B cell (primary cell): ENCODE measurements at regions not wholly inside any gene's neighbourhood (a gene's known extent, or its start where the extent isn't known, plus 50 kb on each side); places are given as distances from the start of the nearest gene placed in this dataset.

Source experiments
- ATAC-seq: fragments of 200-7000 bp; cut with Tn5 transposase; one replicate; pipeline ENCODE4 v1.10.0; 2021; ENCODE audit warnings: low read depth, mild to moderate bottlenecking, moderate number of reproducible peaks, moderate library complexity
- CTCF ChIA-PET: fragments of 350-600 bp; sonication (Branson Sonifier 250); formaldehyde crosslinking; loops from one replicate; lab custom pipeline; 2021; ENCODE audit warnings: antibody characterized with exemption, inconsistent platforms; lab: Charles Lee
- POLR2A ChIA-PET: fragments of 350-600 bp; sonication (Branson Sonifier 250); formaldehyde crosslinking; loops from one replicate; lab custom pipeline; 2021; ENCODE audit warnings: antibody characterized with exemption; lab: Charles Lee
- DNase-seq: peaks from one replicate; pipeline ENCODE4 v3.0.0; 2013
- H2AFZ ChIP-seq: 2 replicates; pipeline ENCODE4 v1.6.1; 2012; ENCODE audit warnings: mild to moderate bottlenecking, low read depth, low read length; ENCODE audit not compliant: insufficient read depth, poor library complexity, severe bottlenecking
- H3K27ac ChIP-seq, 2 donors: 1 replicate in 1 of 2; 2 replicates in 1 of 2; pipeline ENCODE4 v1.5.1; 2012 to 2013; ENCODE audit warnings: low read length in 2 of 2, mild to moderate bottlenecking in 2 of 2, moderate library complexity in 1 of 2
- H3K27me3 ChIP-seq, 4 experiments: fragments of 200-600 bp in 1 of 4; sonication (generic) in 1 of 4; replicated peaks in 1 of 4; 1 replicate in 2 of 4; 2 replicates in 2 of 4; pipeline versions ENCODE4 v1.6.1 to v1.7.0; 2013 to 2016; ENCODE audit warnings: low read length in 3 of 4, mild to moderate bottlenecking in 2 of 4, mixed read lengths in 1 of 4, moderate library complexity in 1 of 4; ENCODE audit not compliant: insufficient read depth in 4 of 4, control insufficient read depth in 3 of 4; ENCODE audit errors: control extremely low read depth in 1 of 4
- H3K36me3 ChIP-seq, 2 experiments: replicated peaks in 1 of 2; 1 replicate in 1 of 2; 2 replicates in 1 of 2; pipeline versions ENCODE4 v1.6.1 to v1.7.1; 2013; ENCODE audit warnings: low read length in 1 of 2; ENCODE audit not compliant: insufficient read depth in 2 of 2, control insufficient read depth in 1 of 2; ENCODE audit errors: control extremely low read depth in 1 of 2, extremely low read depth in 1 of 2
- H3K4me1 ChIP-seq, 2 donors: fragments of 200-600 bp in 1 of 2; sonication (generic) in 1 of 2; 1 replicate in 1 of 2; 2 replicates in 1 of 2; pipeline versions ENCODE4 v1.5.1 to v1.6.1; 2013 to 2017; ENCODE audit warnings: low read length in 2 of 2; ENCODE audit not compliant: control insufficient read depth in 2 of 2, insufficient read depth in 2 of 2
- H3K4me2 ChIP-seq: replicated peaks from 2 replicates; pipeline ENCODE3; 2012; ENCODE audit warnings: mild to moderate bottlenecking, low read depth, low read length; ENCODE audit not compliant: poor library complexity, severe bottlenecking
- H3K4me3 ChIP-seq, 5 experiments: fragments of 200-600 bp in 1 of 5; sonication (generic) in 1 of 5; 1 replicate in 3 of 5; 2 replicates in 2 of 5; pipeline versions ENCODE4 v1.5.1 to v1.7.0; 2011 to 2016; ENCODE audit warnings: low read length in 4 of 5, mild to moderate bottlenecking in 4 of 5, low read depth in 2 of 5, control low read depth in 1 of 5, moderate library complexity in 1 of 5; ENCODE audit not compliant: insufficient read depth in 1 of 5; ENCODE audit errors: control extremely low read depth in 1 of 5, extremely low read depth in 1 of 5
- H3K79me2 ChIP-seq: fragments of 200-600 bp; sonication (generic); one replicate; pipeline ENCODE4 v1.6.0; 2016; ENCODE audit warnings: low read length; ENCODE audit not compliant: control insufficient read depth, insufficient read depth
- H3K9ac ChIP-seq: fragments of 200-600 bp; sonication (generic); 2 replicates; pipeline ENCODE4 v1.6.1; 2017; ENCODE audit warnings: mild to moderate bottlenecking, low read length, moderate library complexity
- H3K9me3 ChIP-seq, 3 donors: one replicate each; pipeline versions ENCODE4 v1.6.1 to v1.7.1; 2013; ENCODE audit warnings: low read length in 2 of 3; ENCODE audit not compliant: control insufficient read depth in 2 of 3, insufficient read depth in 1 of 3; ENCODE audit errors: control extremely low read depth in 1 of 3
- H4K20me1 ChIP-seq: 2 replicates; pipeline ENCODE4 v1.6.0; 2012; ENCODE audit warnings: mild to moderate bottlenecking, low read length; ENCODE audit not compliant: insufficient read depth, control insufficient read depth, poor library complexity, severe bottlenecking
- H3K27ac Mint-ChIP-seq: one replicate; pipeline ENCODE4 v1.8.0; 2021; ENCODE audit warnings: mixed read lengths
- H3K27me3 Mint-ChIP-seq: one replicate; pipeline ENCODE4 v1.8.0; 2021; ENCODE audit warnings: mixed read lengths
- H3K4me1 Mint-ChIP-seq: one replicate; pipeline ENCODE4 v1.8.0; 2021; ENCODE audit warnings: mixed read lengths
- H3K4me3 Mint-ChIP-seq: one replicate; pipeline ENCODE4 v1.8.0; 2021; ENCODE audit warnings: mixed read lengths
- H3K9me3 Mint-ChIP-seq: one replicate; pipeline ENCODE4 v1.8.0; 2022; ENCODE audit warnings: mixed read lengths; ENCODE audit not compliant: insufficient read depth
- CTCF ChIP-seq: fragments of 200-600 bp; IDR thresholded peaks from one replicate; pipeline ENCODE4 v1.8.0; 2022; ENCODE audit warnings: antibody characterized with exemption, mild to moderate bottlenecking
- EZH2 ChIP-seq: IDR thresholded peaks from 2 replicates; pipeline ENCODE4 v1.6.1; 2012; ENCODE audit warnings: borderline replicate concordance, low read depth, mild to moderate bottlenecking, moderate library complexity, low read length; ENCODE audit not compliant: insufficient read depth, poor library complexity, severe bottlenecking
- WGBS: methylation state at CpG from one replicate; pipeline ENCODE4 v1.1.5; 2013; ENCODE audit warnings: missing lambda C conversion rate; ENCODE audit not compliant: insufficient coverage; 5-methylcytosine and 5-hydroxymethylcytosine counted together
- intact Hi-C: fragments of 100-400 bp; cut with micrococcal nuclease; formaldehyde crosslinking; loops from one replicate; pipeline ENCODE4 v1.10.0; 2022

GRCh38 chr2:7971248-7971647 lies 710.6 kb upstream of the ID2 start:
- no peak overlapping the region for H2AFZ ChIP-seq
- intact Hi-C loops: no loop called here
- H3K4me2 ChIP-seq: no peak overlapping the region
- H3K79me2 ChIP-seq: no peaks in the 10 kb centered on the region
- no peaks in the 10 kb centered on the region for H3K9me3 ChIP-seq
- no peak for DNase-seq
- no CpG with 5 or more reads among the region's 2 CpGs for WGBS
- no peaks in the 10 kb centered on the region for H3K27me3 ChIP-seq
- POLR2A ChIA-PET: no interaction called here
- no peaks in the 10 kb centered on the region for H4K20me1 ChIP-seq
- TF ChIP-seq EZH2 (no peak), CTCF (no peak)
- H3K27ac ChIP-seq: no peak overlapping the region
- H3K4me3 ChIP-seq: no peak overlapping the region
- no peaks in the 10 kb centered on the region for H3K36me3 ChIP-seq
- H3K27ac Mint-ChIP-seq: no peak overlapping the region
- no peak overlapping the region for H3K4me3 Mint-ChIP-seq
- H3K9ac ChIP-seq: no peak overlapping the region
- ATAC-seq: no peak
- no peaks in the 10 kb centered on the region for H3K9me3 Mint-ChIP-seq
- CTCF ChIA-PET: interaction anchor here (1.5 kb wide), 1 partner anchor 10 kb away, joined by 3 read pairs; no protein-coding TSS in a partner anchor
- H3K4me1 Mint-ChIP-seq: no peaks in the 10 kb centered on the region
- H3K4me1 ChIP-seq: no peaks in the 10 kb centered on the region
- H3K27me3 Mint-ChIP-seq: peaks cover 10% of the 10 kb centered on the region

- ATAC-seq (no peak), DNase-seq (no peak)
- no peaks in the 10 kb centered on the region for H4K20me1 ChIP-seq
- no peak overlapping the region for H3K9ac ChIP-seq
- no peak overlapping the region for H3K4me2 ChIP-seq
- ChIA-PET CTCF (interaction anchor here (1.5 kb wide), 1 partner anchor 9 kb away, joined by 3 read pairs; no protein-coding TSS in a partner anchor), POLR2A (no interaction called here)
- no peaks in the 10 kb centered on the region for H3K9me3 ChIP-seq
- no peak overlapping the region for H3K4me3 ChIP-seq
- intact Hi-C loops: no loop called here
- Mint-ChIP-seq H3K27ac (no peak overlapping the region), H3K4me1 (no peaks in the 10 kb centered on the region), H3K27me3 (peaks cover 10% of the 10 kb centered on the region), H3K4me3 (no peak overlapping the region), H3K9me3 (no peaks in the 10 kb centered on the region)
- TF ChIP-seq EZH2 (no peak), CTCF (no peak)
- no peak overlapping the region for H2AFZ ChIP-seq
- H3K79me2 ChIP-seq: no peaks in the 10 kb centered on the region
- H3K36me3 ChIP-seq: no peaks in the 10 kb centered on the region
- H3K27me3 ChIP-seq: no peaks in the 10 kb centered on the region
- H3K27ac ChIP-seq: no peak overlapping the region
- H3K4me1 ChIP-seq: no peaks in the 10 kb centered on the region
- no CpG with 5 or more reads among the region's 4 CpGs for WGBS
These were observed 710.0 kb upstream of the ID2 start for GRCh38 chr2:7971841-7972240.
